ENCODE measurements at regions not wholly inside any gene's neighbourhood (a gene's known extent, or its start where the extent isn't known, plus 50 kb on each side); places are given as distances from the start of the nearest gene placed in this dataset.

GRCh38 chr22:48227341-48228018, 1465.0 kb downstream of the TBC1D22A start:
- no peak for TF ChIP-seq EZH2 (IDR thresholded peaks at IDR 0.05)
- no peak for TF ChIP-seq POLR2AphosphoS5 (IDR thresholded peaks at IDR 0.05; ENCODE audit: borderline replicate concordance, low read depth, low read length)
- no peak for TF ChIP-seq FOXP2 (optimal IDR thresholded peaks at IDR 0.05; ENCODE audit: control extremely low read depth, extremely low read length, insufficient read depth)
